Fibroblast of lung (primary cell): ENCODE measurements at regions not wholly inside any gene's neighbourhood (a gene's known extent, or its start where the extent isn't known, plus 50 kb on each side); places are given as distances from the start of the nearest gene placed in this dataset.

Experiments
- DNase-seq, 2 donors: peaks; one replicate each; pipeline versions ENCODE4 v3.0.0 to v3.0.0-alpha.2; 2010; ENCODE audit warnings: low read depth in 2 of 2
- H2AFZ ChIP-seq: 2 replicates; pipeline ENCODE4 v1.5.1; 2012; ENCODE audit warnings: low read length, control low read depth, inconsistent platforms
- H3K27ac ChIP-seq: 2 replicates; pipeline ENCODE4 v1.5.1; 2011; ENCODE audit warnings: low read length, control low read depth; ENCODE audit not compliant: insufficient read depth
- H3K27me3 ChIP-seq: 2 replicates; pipeline ENCODE4 v1.5.1; 2011; ENCODE audit warnings: mild to moderate bottlenecking, low read length; ENCODE audit not compliant: control insufficient read depth, insufficient read depth
- H3K36me3 ChIP-seq: 2 replicates; pipeline ENCODE4 v1.5.1; 2011; ENCODE audit warnings: low read length; ENCODE audit not compliant: control insufficient read depth, insufficient read depth
- H3K4me1 ChIP-seq: 2 replicates; pipeline ENCODE4 v1.5.1; 2011; ENCODE audit warnings: low read length; ENCODE audit not compliant: control insufficient read depth, insufficient read depth; ENCODE audit errors: extremely low read depth
- H3K4me2 ChIP-seq: 2 replicates; pipeline ENCODE4 v1.5.1; 2011; ENCODE audit warnings: low read length, control low read depth; ENCODE audit not compliant: insufficient read depth; ENCODE audit errors: extremely low read depth
- H3K4me3 ChIP-seq, 4 experiments: fragments of 200-600 bp in 1 of 4; sonication (generic) in 1 of 4; replicated peaks in 1 of 4; 2 replicates each; pipeline ENCODE4 v1.5.1; 2011 to 2016; ENCODE audit warnings: low read length in 4 of 4, low read depth in 3 of 4, mild to moderate bottlenecking in 3 of 4, control low read depth in 2 of 4, inconsistent platforms in 1 of 4, mixed read lengths in 1 of 4; ENCODE audit not compliant: insufficient read depth in 1 of 4; ENCODE audit errors: control extremely low read depth in 1 of 4
- H3K79me2 ChIP-seq: 2 replicates; pipeline ENCODE4 v1.5.1; 2012; ENCODE audit warnings: mild to moderate bottlenecking, low read length, inconsistent platforms; ENCODE audit not compliant: control insufficient read depth, insufficient read depth
- H3K9ac ChIP-seq: 2 replicates; pipeline ENCODE4 v1.5.1; 2011; ENCODE audit warnings: mild to moderate bottlenecking, low read length, control low read depth; ENCODE audit not compliant: insufficient read depth
- H3K9me3 ChIP-seq: 2 replicates; pipeline ENCODE4 v1.5.1; 2012; ENCODE audit warnings: low read depth, low read length; ENCODE audit not compliant: control insufficient read depth, insufficient read depth
- H4K20me1 ChIP-seq: 2 replicates; pipeline ENCODE4 v1.5.1; 2011; ENCODE audit warnings: low read length; ENCODE audit not compliant: control insufficient read depth, insufficient read depth; ENCODE audit errors: extremely low read depth
- CTCF ChIP-seq, 2 donors: IDR thresholded peaks in 1 of 2; conservative IDR thresholded peaks in 1 of 2; 1 replicate in 1 of 2; 2 replicates in 1 of 2; pipeline ENCODE4 v1.5.1; 2011 to 2012; ENCODE audit warnings: low read length in 2 of 2, control low read depth in 1 of 2, inconsistent platforms in 1 of 2, low read depth in 1 of 2, mild to moderate bottlenecking in 1 of 2
- EZH2 ChIP-seq: IDR thresholded peaks from 2 replicates; pipeline ENCODE4 v1.5.1; 2012; ENCODE audit warnings: low read length, control low read depth, mild to moderate bottlenecking; ENCODE audit errors: missing control alignments

- no peak overlapping the region for H3K9ac ChIP-seq
- H3K27me3 ChIP-seq = no peaks in the 10 kb centered on the region
- H3K4me3 ChIP-seq = no peak overlapping the region
- no peaks in the 10 kb centered on the region for H3K9me3 ChIP-seq
- TF ChIP-seq CTCF (conservative IDR thresholded peaks at IDR 0.05 in 1 of 2, IDR thresholded peaks at IDR 0.05 in 1 of 2; ENCODE audit: low read depth in 1 of 2, low read length in 2 of 2) (no peak), EZH2 (no peak)
- H3K36me3 ChIP-seq = no peaks in the 10 kb centered on the region
- no peak overlapping the region for H2AFZ ChIP-seq
- no peaks in the 10 kb centered on the region for H3K79me2 ChIP-seq
- no peaks in the 10 kb centered on the region for H3K4me1 ChIP-seq
- H4K20me1 ChIP-seq = no peaks in the 10 kb centered on the region
- no peak overlapping the region for H3K27ac ChIP-seq
- no peak for DNase-seq
- no peak overlapping the region for H3K4me2 ChIP-seq
Measured at GRCh38 chr11:112615238-112615637, 346.0 kb upstream of the NCAM1 start.

- no peaks in the 10 kb centered on the region for H4K20me1 ChIP-seq
- H3K9me3 ChIP-seq = no peaks in the 10 kb centered on the region
- H3K9ac ChIP-seq = no peak overlapping the region
- no peaks in the 10 kb centered on the region for H3K4me1 ChIP-seq
- DNase-seq = no peak
- no peaks in the 10 kb centered on the region for H3K27me3 ChIP-seq
- no peaks in the 10 kb centered on the region for H3K36me3 ChIP-seq
- TF ChIP-seq CTCF (conservative IDR thresholded peaks at IDR 0.05 in 1 of 2, IDR thresholded peaks at IDR 0.05 in 1 of 2; ENCODE audit: low read depth in 1 of 2, low read length in 2 of 2) = no peak
- TF ChIP-seq EZH2 = no peak
- H2AFZ ChIP-seq = no peak overlapping the region
- H3K27ac ChIP-seq = no peak overlapping the region
- H3K4me2 ChIP-seq = no peak overlapping the region
- no peaks in the 10 kb centered on the region for H3K79me2 ChIP-seq
- no peak overlapping the region for H3K4me3 ChIP-seq
Measured at GRCh38 chr11:112615891-112616290, 345.3 kb upstream of the NCAM1 start.

GRCh38 chr11:112616327-112617097 lies 344.7 kb upstream of the NCAM1 start:
- DNase-seq = no peak
- H3K79me2 ChIP-seq = no peaks in the 10 kb centered on the region
- H3K27ac ChIP-seq = no peak overlapping the region
- H3K27me3 ChIP-seq = no peaks in the 10 kb centered on the region
- no peak overlapping the region for H2AFZ ChIP-seq
- H3K9ac ChIP-seq = no peak overlapping the region
- TF ChIP-seq EZH2 = no peak
- no peak for TF ChIP-seq CTCF (conservative IDR thresholded peaks at IDR 0.05 in 1 of 2, IDR thresholded peaks at IDR 0.05 in 1 of 2; ENCODE audit: low read depth in 1 of 2, low read length in 2 of 2)
- no peaks in the 10 kb centered on the region for H3K36me3 ChIP-seq
- no peaks in the 10 kb centered on the region for H3K4me1 ChIP-seq
- no peaks in the 10 kb centered on the region for H4K20me1 ChIP-seq
- H3K4me2 ChIP-seq = no peak overlapping the region
- no peaks in the 10 kb centered on the region for H3K9me3 ChIP-seq
- H3K4me3 ChIP-seq = no peak overlapping the region
